ENCODE measurements at regions not wholly inside any gene's neighbourhood (a gene's known extent, or its start where the extent isn't known, plus 50 kb on each side); places are given as distances from the start of the nearest gene placed in this dataset.
"Not testable (repeated sequence)": the region's sequence is repeated elsewhere in the genome, so short reads cannot be mapped to it uniquely, and the experiment has no call there.

DNA sequence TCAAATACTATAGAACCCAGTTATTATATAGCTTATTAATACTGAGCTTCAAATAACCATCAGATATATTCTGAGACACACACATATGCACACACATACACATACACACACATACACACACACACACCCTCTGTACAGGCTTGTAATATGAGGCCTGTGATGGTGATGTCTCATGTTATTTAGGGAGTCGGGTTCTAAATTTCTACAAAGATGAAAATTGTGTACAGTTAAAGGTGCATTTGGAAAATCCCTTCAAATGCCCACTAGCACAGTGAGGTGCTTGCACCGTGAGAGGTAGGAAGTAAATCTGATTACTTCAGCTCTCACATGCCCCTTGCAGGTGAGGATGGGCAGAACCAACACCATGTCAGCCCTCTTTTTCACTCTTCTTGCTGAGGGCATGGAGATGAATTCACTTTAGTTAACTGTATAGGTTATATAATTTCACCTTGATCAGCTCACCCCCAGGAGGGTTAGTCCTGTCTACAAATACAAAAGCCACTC lies 294.5 kb upstream of the PROK2 start:
- DNase-seq (ENCODE audit: low read depth in 6 of 9, low spot score in 9 of 9), result peak in 1 of 9 donors; percentile 56
- peaks cover 0 to 2% of the 10 kb centered on the region in 2 donors for H3K36me3 ChIP-seq (ENCODE audit: control insufficient read depth in 2 of 2, insufficient read depth in 2 of 2, low read length in 1 of 2)
- H3K27ac ChIP-seq (ENCODE audit: low read depth in 1 of 2, low read length in 1 of 2), result peak overlapping the region in 1 of 2 donors; percentile 92
- H3K27me3 ChIP-seq (ENCODE audit: control insufficient read depth in 2 of 2, insufficient read depth in 1 of 2, low read length in 1 of 2), result no peaks in the 10 kb centered on the region
- WGBS, result 59% methylated on average over 2 of the region's 2 CpGs
- peaks cover 52 to 77% of the 10 kb centered on the region in 2 donors for H3K4me1 ChIP-seq (ENCODE audit: control insufficient read depth in 2 of 2, insufficient read depth in 2 of 2, low read length in 2 of 2)
- H3K9me3 ChIP-seq (ENCODE audit: control insufficient read depth in 2 of 2, insufficient read depth in 1 of 2, low read length in 1 of 2), result peaks cover 8 to 15% of the 10 kb centered on the region in 2 donors
- H3K4me3 ChIP-seq (ENCODE audit: low read length in 2 of 2), result no peak overlapping the region

DNA sequence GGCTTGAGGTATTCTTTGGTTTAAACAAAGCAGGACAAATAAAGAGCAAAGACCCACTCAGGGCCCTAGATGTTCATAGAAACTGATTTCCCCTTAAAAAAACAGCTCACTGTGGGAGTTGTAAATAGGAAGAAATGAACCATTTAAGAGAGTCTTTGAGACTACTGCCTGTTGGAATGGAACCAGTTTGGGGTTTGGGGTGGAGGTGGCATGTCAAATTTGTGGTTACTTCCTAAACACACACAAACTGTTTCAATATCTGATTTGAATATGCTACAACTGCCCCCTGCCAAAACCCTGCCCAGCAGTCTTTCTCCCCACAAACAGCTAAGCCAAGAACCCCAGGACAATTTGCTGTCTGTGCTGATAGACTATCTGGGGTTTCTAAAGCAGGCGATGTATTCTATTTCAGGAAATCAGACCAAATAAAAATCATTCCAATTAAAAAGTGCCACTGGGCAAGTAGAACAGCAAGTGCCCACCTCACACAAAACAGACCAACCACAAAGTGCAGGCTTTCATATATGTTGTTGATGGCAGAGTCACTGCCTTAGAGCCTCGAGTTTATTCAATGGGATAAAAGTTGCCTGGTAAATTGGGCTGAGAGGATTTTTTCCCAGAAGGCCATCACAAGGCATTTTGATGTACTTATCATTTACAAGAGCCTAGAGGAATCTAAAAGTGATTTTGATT lies 293.9 kb upstream of the PROK2 start:
- peaks cover 0 to 2% of the 10 kb centered on the region in 2 donors for H3K36me3 ChIP-seq (ENCODE audit: control insufficient read depth in 2 of 2, insufficient read depth in 2 of 2, low read length in 1 of 2)
- H3K27ac ChIP-seq (ENCODE audit: low read depth in 1 of 2, low read length in 1 of 2), result peak overlapping the region; percentile 2 to 92
- H3K27me3 ChIP-seq (ENCODE audit: control insufficient read depth in 2 of 2, insufficient read depth in 1 of 2, low read length in 1 of 2), result no peaks in the 10 kb centered on the region
- H3K9me3 ChIP-seq (ENCODE audit: control insufficient read depth in 2 of 2, insufficient read depth in 1 of 2, low read length in 1 of 2), result peaks cover 8 to 15% of the 10 kb centered on the region in 2 donors
- no peak overlapping the region for H3K4me3 ChIP-seq (ENCODE audit: low read length in 2 of 2)
- DNase-seq (ENCODE audit: low read depth in 6 of 9, low spot score in 9 of 9), result no peak
- WGBS, result 72% methylated on average over 2 of the region's 2 CpGs
- H3K4me1 ChIP-seq (ENCODE audit: control insufficient read depth in 2 of 2, insufficient read depth in 2 of 2, low read length in 2 of 2), result peaks cover 48 to 71% of the 10 kb centered on the region in 2 donors

DNA sequence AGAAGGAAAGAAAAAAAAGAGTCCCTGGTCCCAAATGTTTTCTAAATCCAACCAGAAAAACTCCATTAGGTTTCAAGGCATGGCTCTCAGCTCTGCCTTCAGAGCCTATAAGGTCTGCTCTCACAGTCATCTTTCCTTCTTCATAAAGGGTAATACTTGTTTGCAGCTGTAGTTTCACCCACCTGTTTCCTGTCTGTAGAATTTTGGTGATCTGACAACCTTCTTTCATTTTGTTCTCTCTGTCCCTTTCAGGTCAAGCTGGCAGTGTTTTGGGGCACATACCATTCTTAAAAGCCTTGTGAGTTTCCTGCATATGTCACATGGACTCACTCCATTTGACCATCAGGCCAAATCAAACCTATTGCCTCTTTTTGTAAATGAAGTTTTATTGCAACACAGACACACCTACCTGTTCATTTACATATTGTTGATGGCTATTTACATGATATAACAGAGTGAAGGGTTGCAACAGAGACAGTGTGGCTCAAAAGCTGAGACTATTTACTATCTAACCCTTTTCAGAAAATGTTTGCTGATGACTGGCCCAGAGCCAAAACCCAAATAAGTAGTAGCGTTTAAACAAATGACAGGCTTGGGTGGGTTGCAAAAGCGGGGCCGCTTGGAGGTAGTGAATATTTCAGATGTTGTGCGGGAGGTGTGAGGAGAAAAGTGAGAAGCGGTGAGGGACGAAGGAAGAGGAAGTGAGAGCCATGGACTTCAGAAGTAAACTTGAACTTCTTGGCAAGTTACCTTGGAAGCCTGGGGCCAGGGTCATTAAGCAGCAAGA lies 292.7 kb upstream of the PROK2 start:
- H3K27ac ChIP-seq (ENCODE audit: low read depth in 1 of 2, low read length in 1 of 2), result peak overlapping the region; percentile 43 to 92
- 84% methylated on average over 6 of the region's 6 CpGs for WGBS
- H3K36me3 ChIP-seq (ENCODE audit: control insufficient read depth in 2 of 2, insufficient read depth in 2 of 2, low read length in 1 of 2), result peaks cover 0 to 2% of the 10 kb centered on the region in 2 donors
- peaks cover 8 to 15% of the 10 kb centered on the region in 2 donors for H3K9me3 ChIP-seq (ENCODE audit: control insufficient read depth in 2 of 2, insufficient read depth in 1 of 2, low read length in 1 of 2)
- peak in 3 of 9 donors; percentile 64 to 85 (median 66) for DNase-seq (ENCODE audit: low read depth in 6 of 9, low spot score in 9 of 9)
- peaks cover 37 to 60% of the 10 kb centered on the region in 2 donors for H3K4me1 ChIP-seq (ENCODE audit: control insufficient read depth in 2 of 2, insufficient read depth in 2 of 2, low read length in 2 of 2)
- H3K27me3 ChIP-seq (ENCODE audit: control insufficient read depth in 2 of 2, insufficient read depth in 1 of 2, low read length in 1 of 2), result no peaks in the 10 kb centered on the region
- H3K4me3 ChIP-seq (ENCODE audit: low read length in 2 of 2), result no peak overlapping the region

DNA sequence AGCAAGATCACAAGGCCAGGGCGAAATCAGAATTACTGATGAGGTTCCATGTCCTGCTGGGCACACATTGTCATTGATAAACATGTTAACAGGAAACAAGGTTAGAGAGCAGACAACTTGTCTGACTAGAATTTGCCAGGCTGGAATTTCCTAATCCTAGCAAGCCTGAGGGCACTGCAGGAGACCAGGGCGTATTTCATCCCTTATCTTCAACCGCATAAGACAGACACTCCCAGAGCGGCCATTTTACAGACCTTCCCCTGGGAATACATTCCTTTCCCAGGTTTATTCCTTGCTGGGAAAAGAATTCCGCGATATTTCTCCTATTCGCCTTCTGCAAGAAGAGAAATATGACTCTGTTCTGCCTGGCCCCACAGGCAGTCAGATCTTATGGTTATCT lies 290.9 kb upstream of the PROK2 start:
- not testable (repeated sequence) for H3K27me3 ChIP-seq (ENCODE audit: control insufficient read depth in 2 of 2, insufficient read depth in 1 of 2, low read length in 1 of 2); H3K27ac ChIP-seq (ENCODE audit: low read depth in 1 of 2, low read length in 1 of 2); H3K36me3 ChIP-seq (ENCODE audit: control insufficient read depth in 2 of 2, insufficient read depth in 2 of 2, low read length in 1 of 2); DNase-seq (ENCODE audit: low read depth in 6 of 9, low spot score in 9 of 9); H3K4me3 ChIP-seq (ENCODE audit: low read length in 2 of 2)
- 91% methylated on average over 7 of the region's 7 CpGs for WGBS
- peaks cover 8 to 15% of the 10 kb centered on the region in 2 donors for H3K9me3 ChIP-seq (ENCODE audit: control insufficient read depth in 2 of 2, insufficient read depth in 1 of 2, low read length in 1 of 2)
- peaks cover 26 to 42% of the 10 kb centered on the region in 2 donors for H3K4me1 ChIP-seq (ENCODE audit: control insufficient read depth in 2 of 2, insufficient read depth in 2 of 2, low read length in 2 of 2)

DNA sequence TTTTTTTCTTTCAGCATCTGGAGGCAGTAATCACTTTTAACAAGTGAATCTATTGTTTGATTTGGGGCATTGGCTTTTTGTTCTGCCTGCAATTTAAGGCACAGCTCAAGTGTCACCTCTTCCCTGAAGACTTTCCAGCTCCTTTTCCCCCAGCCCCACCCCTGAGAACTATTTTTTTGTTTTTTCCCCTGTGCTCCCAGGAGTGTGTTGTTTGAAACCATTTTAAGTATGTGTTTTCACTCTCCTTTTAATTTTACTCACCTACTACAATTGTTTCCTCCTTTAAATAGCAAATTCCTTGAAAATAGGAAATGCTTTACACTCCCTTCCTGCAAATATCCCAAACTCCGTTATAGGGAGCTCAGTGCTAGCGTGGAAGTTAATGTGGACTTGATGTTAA lies 286.7 kb upstream of the PROK2 start:
- peaks cover 8 to 14% of the 10 kb centered on the region in 2 donors for H3K9me3 ChIP-seq (ENCODE audit: control insufficient read depth in 2 of 2, insufficient read depth in 1 of 2, low read length in 1 of 2)
- H3K4me1 ChIP-seq (ENCODE audit: control insufficient read depth in 2 of 2, insufficient read depth in 2 of 2, low read length in 2 of 2), result no peaks in the 10 kb centered on the region
- DNase-seq (ENCODE audit: low read depth in 6 of 9, low spot score in 9 of 9), result no peak
- H3K27me3 ChIP-seq (ENCODE audit: control insufficient read depth in 2 of 2, insufficient read depth in 1 of 2, low read length in 1 of 2), result no peaks in the 10 kb centered on the region
- H3K4me3 ChIP-seq (ENCODE audit: low read length in 2 of 2), result no peak overlapping the region
- no peaks in the 10 kb centered on the region for H3K36me3 ChIP-seq (ENCODE audit: control insufficient read depth in 2 of 2, insufficient read depth in 2 of 2, low read length in 1 of 2)
- H3K27ac ChIP-seq (ENCODE audit: low read depth in 1 of 2, low read length in 1 of 2), result no peak overlapping the region
- 97% methylated on average over 2 of the region's 2 CpGs for WGBS

DNA sequence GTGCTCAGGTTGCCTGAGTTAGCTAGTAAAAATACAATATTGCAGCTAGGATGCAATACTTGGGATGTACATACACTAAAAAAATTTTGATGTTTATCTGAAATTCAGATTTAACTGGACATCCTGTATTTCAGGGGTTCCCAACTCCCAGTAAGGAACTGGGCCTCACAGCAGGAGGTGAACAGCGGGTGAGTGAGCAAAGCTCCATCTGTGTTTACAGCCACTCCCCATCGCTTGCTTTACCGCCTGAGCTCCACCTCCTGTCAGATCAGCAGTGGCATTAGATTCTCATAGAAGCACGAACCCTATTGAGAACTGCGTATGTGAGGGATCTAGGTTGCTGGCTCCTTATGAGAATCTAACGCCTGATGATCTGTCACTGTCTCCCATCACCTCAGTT lies 285.1 kb upstream of the PROK2 start:
- Histone ChIP-seq H3K36me3 (ENCODE audit: control insufficient read depth in 2 of 2, insufficient read depth in 2 of 2, low read length in 1 of 2) (no peaks in the 10 kb centered on the region), H3K27me3 (ENCODE audit: control insufficient read depth in 2 of 2, insufficient read depth in 1 of 2, low read length in 1 of 2) (no peaks in the 10 kb centered on the region), H3K27ac (ENCODE audit: low read depth in 1 of 2, low read length in 1 of 2) (no peak overlapping the region), H3K4me3 (ENCODE audit: low read length in 2 of 2) (no peak overlapping the region), H3K9me3 (ENCODE audit: control insufficient read depth in 2 of 2, insufficient read depth in 1 of 2, low read length in 1 of 2) (peaks cover 0 to 3% of the 10 kb centered on the region in 2 donors), H3K4me1 (ENCODE audit: control insufficient read depth in 2 of 2, insufficient read depth in 2 of 2, low read length in 2 of 2) (no peaks in the 10 kb centered on the region)
- DNase-seq (ENCODE audit: low read depth in 6 of 9, low spot score in 9 of 9), result no peak
- WGBS, result 97% methylated on average over 6 of the region's 6 CpGs

DNA sequence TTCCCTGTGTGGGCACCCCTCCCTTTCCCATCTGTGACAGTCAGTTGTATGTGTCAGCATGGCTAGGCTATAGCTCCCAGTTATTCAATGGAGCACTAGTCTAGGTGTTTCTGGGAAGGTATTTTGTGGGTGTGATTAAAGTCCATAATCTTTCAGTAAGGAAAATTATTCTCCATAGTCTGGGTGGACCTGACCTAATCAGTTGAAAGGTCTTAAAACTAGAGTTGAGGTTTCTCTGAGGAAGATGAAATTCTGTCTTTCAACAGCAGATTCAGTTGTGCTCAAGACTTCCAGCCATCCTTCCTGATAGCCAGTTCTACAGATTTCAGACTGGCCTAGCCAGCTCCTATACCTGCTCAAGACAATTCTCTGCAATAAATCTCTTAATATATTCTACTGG lies 284.6 kb upstream of the PROK2 start:
- Histone ChIP-seq H3K4me1 (ENCODE audit: control insufficient read depth in 2 of 2, insufficient read depth in 2 of 2, low read length in 2 of 2) (no peaks in the 10 kb centered on the region), H3K27ac (ENCODE audit: low read depth in 1 of 2, low read length in 1 of 2) (no peak overlapping the region), H3K36me3 (ENCODE audit: control insufficient read depth in 2 of 2, insufficient read depth in 2 of 2, low read length in 1 of 2) (no peaks in the 10 kb centered on the region), H3K4me3 (ENCODE audit: low read length in 2 of 2) (no peak overlapping the region), H3K9me3 (ENCODE audit: control insufficient read depth in 2 of 2, insufficient read depth in 1 of 2, low read length in 1 of 2) (no peaks in the 10 kb centered on the region), H3K27me3 (ENCODE audit: control insufficient read depth in 2 of 2, insufficient read depth in 1 of 2, low read length in 1 of 2) (no peaks in the 10 kb centered on the region)
- DNase-seq (ENCODE audit: low read depth in 6 of 9, low spot score in 9 of 9), result no peak

DNA sequence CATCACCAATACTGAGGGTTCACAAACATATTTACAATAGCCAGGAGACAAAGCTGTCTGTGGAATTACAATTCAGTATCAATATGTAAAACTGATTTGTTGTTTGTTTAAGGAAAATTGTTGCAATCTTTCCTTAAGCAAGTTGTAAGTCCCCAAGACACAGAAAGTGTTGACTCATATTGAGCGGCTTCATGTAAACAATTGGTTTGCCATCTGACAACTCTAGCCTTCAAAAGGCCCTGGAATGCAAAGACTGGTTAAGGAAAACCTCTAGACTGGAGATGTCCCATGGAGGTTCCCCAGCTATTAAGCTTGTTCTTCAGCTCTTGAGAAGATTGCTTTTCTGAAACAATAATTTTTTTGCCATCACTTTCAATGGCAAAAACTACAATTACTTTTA lies 283.7 kb upstream of the PROK2 start:
- no peaks in the 10 kb centered on the region for H3K27me3 ChIP-seq (ENCODE audit: control insufficient read depth in 2 of 2, insufficient read depth in 1 of 2, low read length in 1 of 2)
- no peaks in the 10 kb centered on the region for H3K36me3 ChIP-seq (ENCODE audit: control insufficient read depth in 2 of 2, insufficient read depth in 2 of 2, low read length in 1 of 2)
- H3K4me1 ChIP-seq (ENCODE audit: control insufficient read depth in 2 of 2, insufficient read depth in 2 of 2, low read length in 2 of 2), result no peaks in the 10 kb centered on the region
- 99% methylated on average over 1 of the region's 1 CpG for WGBS
- no peak overlapping the region for H3K4me3 ChIP-seq (ENCODE audit: low read length in 2 of 2)
- DNase-seq (ENCODE audit: low read depth in 6 of 9, low spot score in 9 of 9), result no peak
- H3K9me3 ChIP-seq (ENCODE audit: control insufficient read depth in 2 of 2, insufficient read depth in 1 of 2, low read length in 1 of 2), result peaks cover 0 to 1% of the 10 kb centered on the region in 2 donors
- no peak overlapping the region for H3K27ac ChIP-seq (ENCODE audit: low read depth in 1 of 2, low read length in 1 of 2)

DNA sequence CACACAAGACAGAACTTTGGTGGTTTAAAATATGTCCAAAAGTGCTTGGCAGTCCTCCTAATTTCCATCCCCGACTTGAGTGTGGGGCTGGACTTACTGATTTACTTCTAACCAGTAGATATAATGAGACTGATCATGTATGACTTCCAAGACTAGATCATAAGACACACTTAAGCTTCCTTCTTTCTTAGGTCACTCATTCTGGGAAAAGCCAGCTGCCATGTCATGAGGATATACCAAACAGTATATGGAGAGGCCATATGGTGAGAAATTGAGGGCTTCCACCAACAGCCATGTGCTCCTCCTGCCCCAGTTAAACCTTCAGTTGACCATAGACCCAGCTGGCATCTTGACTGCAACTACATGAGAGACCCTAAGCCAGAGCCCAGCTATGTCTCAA lies 282.8 kb upstream of the PROK2 start:
- DNase-seq (ENCODE audit: low read depth in 6 of 9, low spot score in 9 of 9), result no peak
- 92% methylated on average over 1 of the region's 1 CpG for WGBS
- Histone ChIP-seq H3K4me1 (ENCODE audit: control insufficient read depth in 2 of 2, insufficient read depth in 2 of 2, low read length in 2 of 2) (no peaks in the 10 kb centered on the region), H3K9me3 (ENCODE audit: control insufficient read depth in 2 of 2, insufficient read depth in 1 of 2, low read length in 1 of 2) (peaks cover 0 to 2% of the 10 kb centered on the region in 2 donors), H3K27ac (ENCODE audit: low read depth in 1 of 2, low read length in 1 of 2) (no peak overlapping the region), H3K4me3 (ENCODE audit: low read length in 2 of 2) (no peak overlapping the region), H3K36me3 (ENCODE audit: control insufficient read depth in 2 of 2, insufficient read depth in 2 of 2, low read length in 1 of 2) (no peaks in the 10 kb centered on the region), H3K27me3 (ENCODE audit: control insufficient read depth in 2 of 2, insufficient read depth in 1 of 2, low read length in 1 of 2) (no peaks in the 10 kb centered on the region)

Data from thymus (tissue), 11 donors.